ENCODE measurements at regions not wholly inside any gene's neighbourhood (a gene's known extent, or its start where the extent isn't known, plus 50 kb on each side); places are given as distances from the start of the nearest gene placed in this dataset.

GRCh38 chr21:32884062-32884461 is 112.5 kb upstream of the PAXBP1 start:
- Histone ChIP-seq H3K27me3 (ENCODE audit: insufficient read depth, low read depth) (no peaks in the 10 kb centered on the region), H3K9ac (no peak overlapping the region), H3K79me2 (ENCODE audit: insufficient read depth, low read depth) (no peaks in the 10 kb centered on the region)

GRCh38 chr21:32886339-32886738 is 114.8 kb upstream of the PAXBP1 start:
- Histone ChIP-seq H4K20me1 (ENCODE audit: insufficient read depth) (no peaks in the 10 kb centered on the region), H3K79me2 (ENCODE audit: insufficient read depth, low read depth) (no peaks in the 10 kb centered on the region), H2AFZ (ENCODE audit: low read depth) (no peak overlapping the region), H3K4me2 (no peak overlapping the region), H3K4me3 (IDR thresholded peaks at IDR 0.05; ENCODE audit: insufficient read depth, low read depth, low read length) (no peak overlapping the region), H3K36me3 (ENCODE audit: insufficient read depth) (no peaks in the 10 kb centered on the region), H3K4me1 (ENCODE audit: low read depth, poor library complexity, severe bottlenecking) (no peaks in the 10 kb centered on the region), H3K27me3 (ENCODE audit: insufficient read depth, low read depth) (no peaks in the 10 kb centered on the region), H3K27ac (no peak overlapping the region), H3K9ac (no peak overlapping the region)
- TF ChIP-seq CTCF (conservative IDR thresholded peaks at IDR 0.05; ENCODE audit: low read depth, low read length) = no peak

More at GRCh38 chr21:32884062-32884461, 112.5 kb upstream of the PAXBP1 start:
- Histone ChIP-seq H3K36me3 (ENCODE audit: insufficient read depth) (no peaks in the 10 kb centered on the region), H3K4me3 (IDR thresholded peaks at IDR 0.05; ENCODE audit: insufficient read depth, low read depth, low read length) (no peak overlapping the region), H2AFZ (ENCODE audit: low read depth) (no peak overlapping the region), H3K4me1 (ENCODE audit: low read depth, poor library complexity, severe bottlenecking) (no peaks in the 10 kb centered on the region), H3K4me2 (no peak overlapping the region), H3K27ac (no peak overlapping the region), H4K20me1 (ENCODE audit: insufficient read depth) (no peaks in the 10 kb centered on the region)
- no peak for TF ChIP-seq CTCF (conservative IDR thresholded peaks at IDR 0.05; ENCODE audit: low read depth, low read length)

GRCh38 chr21:32887026-32887425 is 115.5 kb upstream of the PAXBP1 start:
- Histone ChIP-seq H3K27me3 (ENCODE audit: insufficient read depth, low read depth) (no peaks in the 10 kb centered on the region), H3K27ac (no peak overlapping the region), H3K4me1 (ENCODE audit: low read depth, poor library complexity, severe bottlenecking) (no peaks in the 10 kb centered on the region), H3K4me2 (no peak overlapping the region), H3K9ac (no peak overlapping the region), H3K79me2 (ENCODE audit: insufficient read depth, low read depth) (no peaks in the 10 kb centered on the region), H3K36me3 (ENCODE audit: insufficient read depth) (no peaks in the 10 kb centered on the region), H2AFZ (ENCODE audit: low read depth) (no peak overlapping the region), H3K4me3 (IDR thresholded peaks at IDR 0.05; ENCODE audit: insufficient read depth, low read depth, low read length) (no peak overlapping the region), H4K20me1 (ENCODE audit: insufficient read depth) (no peaks in the 10 kb centered on the region)
- no peak for TF ChIP-seq CTCF (conservative IDR thresholded peaks at IDR 0.05; ENCODE audit: low read depth, low read length)

- Histone ChIP-seq H3K4me2 (no peak overlapping the region), H3K27ac (no peak overlapping the region), H3K27me3 (ENCODE audit: insufficient read depth, low read depth) (no peaks in the 10 kb centered on the region), H3K9ac (no peak overlapping the region), H3K4me1 (ENCODE audit: low read depth, poor library complexity, severe bottlenecking) (no peaks in the 10 kb centered on the region), H3K36me3 (ENCODE audit: insufficient read depth) (no peaks in the 10 kb centered on the region), H4K20me1 (ENCODE audit: insufficient read depth) (no peaks in the 10 kb centered on the region), H2AFZ (ENCODE audit: low read depth) (no peak overlapping the region), H3K4me3 (IDR thresholded peaks at IDR 0.05; ENCODE audit: insufficient read depth, low read depth, low read length) (no peak overlapping the region), H3K79me2 (ENCODE audit: insufficient read depth, low read depth) (no peaks in the 10 kb centered on the region)
- no peak for TF ChIP-seq CTCF (conservative IDR thresholded peaks at IDR 0.05; ENCODE audit: low read depth, low read length)
These were observed 117.4 kb upstream of the PAXBP1 start for GRCh38 chr21:32888971-32889370.
